Activated naive CD8-positive, alpha-beta T cell treated with anti-CD3 and anti-CD28 coated beads, Interleukin-2, amount 50 U/mL, for 24 hours (primary cell): ENCODE measurements at regions not wholly inside any gene's neighbourhood (a gene's known extent, or its start where the extent isn't known, plus 50 kb on each side); places are given as distances from the start of the nearest gene placed in this dataset.

Experiments used
- ATAC-seq: fragments of 150-1000 bp; cut with Tn5 transposase; one replicate; pipeline ENCODE4 v1.10.0; 2021
- DNase-seq: peaks from one replicate; pipeline ENCODE4 v3.0.0; 2021
- H3K27ac Mint-ChIP-seq: one replicate; pipeline ENCODE4 v1.8.0; 2021; ENCODE audit warnings: mild to moderate bottlenecking, mixed read lengths
- H3K27me3 Mint-ChIP-seq: one replicate; pipeline ENCODE4 v1.8.0; 2021; ENCODE audit warnings: mixed read lengths
- H3K36me3 Mint-ChIP-seq: one replicate; pipeline ENCODE4 v1.8.0; 2021; ENCODE audit warnings: low read depth, mixed read lengths
- H3K4me1 Mint-ChIP-seq: one replicate; pipeline ENCODE4 v1.8.0; 2021; ENCODE audit warnings: mixed read lengths
- H3K4me3 Mint-ChIP-seq: one replicate; pipeline ENCODE4 v1.8.0; 2021; ENCODE audit warnings: mild to moderate bottlenecking, moderate library complexity, mixed read lengths
- H3K9me3 Mint-ChIP-seq: one replicate; pipeline ENCODE4 v1.8.0; 2021; ENCODE audit warnings: mixed read lengths

- H3K9me3 Mint-ChIP-seq, result peaks cover 7% of the 10 kb centered on the region
- no peak overlapping the region for H3K4me3 Mint-ChIP-seq
- H3K36me3 Mint-ChIP-seq, result no peaks in the 10 kb centered on the region
- no peak for ATAC-seq
- peaks cover 3% of the 10 kb centered on the region for H3K27me3 Mint-ChIP-seq
- no peak overlapping the region for H3K27ac Mint-ChIP-seq
- H3K4me1 Mint-ChIP-seq, result no peaks in the 10 kb centered on the region
- no peak for DNase-seq
Observed at GRCh38 chr2:8400196-8400595, 281.7 kb upstream of the ID2 start.

DNA sequence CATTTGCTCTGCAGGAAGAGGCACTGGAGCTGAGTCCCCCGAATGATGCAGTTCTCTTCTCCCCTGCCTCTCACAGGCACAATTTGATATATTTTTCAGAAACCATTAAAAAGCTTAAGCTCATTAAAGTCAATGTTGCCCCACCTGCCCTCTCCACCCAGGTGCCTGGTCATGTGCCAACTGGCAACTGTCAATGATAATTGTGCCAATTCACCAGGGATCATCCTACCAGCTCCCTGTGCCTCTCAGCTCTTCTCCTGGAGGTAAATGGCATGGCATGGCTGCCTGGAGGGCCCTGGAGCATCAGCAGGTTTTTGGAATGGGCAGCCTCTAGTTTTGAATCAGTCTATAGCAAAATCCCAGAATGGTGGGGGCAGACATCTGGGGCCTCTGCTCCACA lies 279.6 kb upstream of the ID2 start:
- no peak for ATAC-seq
- H3K27me3 Mint-ChIP-seq, result peaks cover 7% of the 10 kb centered on the region
- H3K4me3 Mint-ChIP-seq, result no peak overlapping the region
- no peak for DNase-seq
- peaks cover 1% of the 10 kb centered on the region for H3K4me1 Mint-ChIP-seq
- no peaks in the 10 kb centered on the region for H3K36me3 Mint-ChIP-seq
- H3K9me3 Mint-ChIP-seq, result peaks cover 7% of the 10 kb centered on the region
- no peak overlapping the region for H3K27ac Mint-ChIP-seq

DNA sequence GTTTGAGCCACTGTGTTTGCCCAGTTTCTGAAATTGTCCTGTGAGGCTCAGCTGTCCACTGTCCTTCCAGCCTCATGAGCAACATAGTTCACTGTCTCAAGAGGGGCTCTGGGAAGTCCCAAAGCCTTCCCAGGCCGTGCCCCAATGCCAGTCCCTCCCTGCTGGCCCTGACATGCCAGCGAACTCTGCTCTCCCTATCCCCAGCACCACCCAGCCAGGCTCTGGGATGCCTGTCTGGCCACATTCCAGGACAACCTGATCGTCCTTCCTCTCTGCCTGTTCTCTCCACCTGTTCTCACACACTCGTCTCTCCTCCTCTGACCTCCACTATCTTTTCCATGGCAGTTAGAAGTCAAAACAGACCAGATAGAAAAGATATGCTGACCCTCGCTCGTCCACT lies 278.0 kb upstream of the ID2 start:
- peaks cover 2% of the 10 kb centered on the region for H3K9me3 Mint-ChIP-seq
- H3K4me1 Mint-ChIP-seq, result peaks cover 16% of the 10 kb centered on the region
- H3K4me3 Mint-ChIP-seq, result no peak overlapping the region
- no peaks in the 10 kb centered on the region for H3K36me3 Mint-ChIP-seq
- DNase-seq (no peak), ATAC-seq (no peak)
- peaks cover 7% of the 10 kb centered on the region for H3K27me3 Mint-ChIP-seq
- H3K27ac Mint-ChIP-seq, result no peak overlapping the region

- H3K9me3 Mint-ChIP-seq, result no peaks in the 10 kb centered on the region
- H3K36me3 Mint-ChIP-seq, result no peaks in the 10 kb centered on the region
- H3K27me3 Mint-ChIP-seq, result peaks cover 9% of the 10 kb centered on the region
- peaks cover 31% of the 10 kb centered on the region for H3K4me1 Mint-ChIP-seq
- ATAC-seq, result no peak
- H3K4me3 Mint-ChIP-seq, result no peak overlapping the region
- H3K27ac Mint-ChIP-seq, result no peak overlapping the region
- DNase-seq, result no peak
Observed at GRCh38 chr2:8405334-8405733, 276.5 kb upstream of the ID2 start.

DNA sequence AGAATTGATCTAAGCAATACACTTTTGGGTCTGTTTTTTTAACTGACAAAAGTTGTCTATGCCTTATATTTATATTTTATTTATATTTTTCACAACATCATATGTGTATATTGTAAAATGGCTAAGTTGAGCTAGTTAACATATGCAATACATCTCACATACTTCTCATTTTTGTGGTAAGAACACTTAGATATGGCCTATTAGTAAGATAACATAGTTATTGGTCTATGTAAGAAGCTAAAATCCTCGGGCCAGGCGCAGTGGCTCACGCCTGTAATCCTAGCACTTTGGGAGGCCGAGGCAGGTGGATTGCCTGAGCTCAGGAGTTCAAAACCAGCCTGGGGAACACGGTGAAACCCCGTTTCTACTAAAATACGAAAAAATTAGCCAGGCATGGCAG lies 275.6 kb upstream of the ID2 start:
- DNase-seq (no peak), ATAC-seq (no peak)
- Mint-ChIP-seq H3K36me3 (no peaks in the 10 kb centered on the region), H3K4me3 (no peak overlapping the region), H3K27ac (no peak overlapping the region), H3K27me3 (peaks cover 11% of the 10 kb centered on the region), H3K4me1 (peaks cover 33% of the 10 kb centered on the region), H3K9me3 (no peaks in the 10 kb centered on the region)

GRCh38 chr2:8407332-8407731 lies 274.5 kb upstream of the ID2 start:
- H3K27ac Mint-ChIP-seq, result peak overlapping the region; percentile 55
- DNase-seq (no peak), ATAC-seq (no peak)
- peaks cover 33% of the 10 kb centered on the region for H3K4me1 Mint-ChIP-seq
- H3K27me3 Mint-ChIP-seq, result peaks cover 15% of the 10 kb centered on the region
- no peaks in the 10 kb centered on the region for H3K9me3 Mint-ChIP-seq
- H3K4me3 Mint-ChIP-seq, result no peak overlapping the region
- H3K36me3 Mint-ChIP-seq, result peaks cover 3% of the 10 kb centered on the region

GRCh38 chr2:8408560-8409460 lies 273.0 kb upstream of the ID2 start:
- H3K4me1 Mint-ChIP-seq, result peaks cover 35% of the 10 kb centered on the region
- ATAC-seq, result peak; percentile 97
- H3K27ac Mint-ChIP-seq, result peak overlapping the region; percentile 84
- peaks cover 3% of the 10 kb centered on the region for H3K36me3 Mint-ChIP-seq
- peak; percentile 53 for DNase-seq
- peaks cover 15% of the 10 kb centered on the region for H3K27me3 Mint-ChIP-seq
- H3K4me3 Mint-ChIP-seq, result peak overlapping the region; percentile 25
- no peaks in the 10 kb centered on the region for H3K9me3 Mint-ChIP-seq

DNA sequence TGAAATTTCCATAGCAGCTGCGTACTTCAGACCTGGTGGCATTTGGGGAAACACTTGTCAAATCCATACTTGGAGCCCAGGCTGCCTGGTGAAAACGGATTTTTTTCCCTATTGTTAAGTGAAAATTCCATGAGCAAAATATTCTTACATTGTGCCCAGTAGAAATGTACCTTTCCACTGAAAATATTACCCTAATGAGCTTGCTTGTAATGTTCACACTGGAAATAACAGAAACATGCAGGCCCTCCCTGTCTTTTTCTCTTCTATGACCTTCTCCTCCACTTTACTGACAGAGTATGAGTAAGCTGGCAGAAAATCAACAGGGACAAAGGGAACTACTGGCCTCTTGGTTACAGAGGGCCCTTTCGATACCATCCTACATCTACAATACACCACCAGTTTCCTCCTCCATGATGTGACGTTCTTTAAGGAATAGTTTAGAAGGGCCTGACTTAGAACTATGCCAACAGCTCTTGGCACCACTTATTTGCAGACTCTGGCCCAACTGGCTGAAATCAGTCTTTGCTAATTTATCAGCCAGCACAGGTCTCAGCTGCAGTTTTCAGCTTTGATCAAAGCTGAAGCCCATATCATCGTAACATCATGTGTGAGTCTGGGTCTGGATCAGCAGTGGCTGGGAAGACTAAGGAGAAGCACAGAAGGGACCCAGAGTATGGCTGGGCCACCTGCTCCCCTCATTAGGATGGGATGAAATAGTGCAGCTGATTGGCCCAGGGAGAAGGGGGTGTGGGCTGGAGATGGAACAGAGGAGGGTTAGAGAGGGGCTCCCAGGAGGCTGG lies 272.2 kb upstream of the ID2 start:
- H3K4me3 Mint-ChIP-seq, result peak overlapping the region; percentile 25
- no peak for DNase-seq
- H3K27me3 Mint-ChIP-seq, result peaks cover 13% of the 10 kb centered on the region
- H3K36me3 Mint-ChIP-seq, result peaks cover 3% of the 10 kb centered on the region
- ATAC-seq, result no peak
- peak overlapping the region; percentile 84 for H3K27ac Mint-ChIP-seq
- H3K4me1 Mint-ChIP-seq, result peaks cover 35% of the 10 kb centered on the region
- H3K9me3 Mint-ChIP-seq, result no peaks in the 10 kb centered on the region

- Mint-ChIP-seq H3K4me1 (peaks cover 40% of the 10 kb centered on the region), H3K27ac (no peak overlapping the region), H3K27me3 (peaks cover 15% of the 10 kb centered on the region), H3K36me3 (peaks cover 3% of the 10 kb centered on the region), H3K4me3 (no peak overlapping the region), H3K9me3 (peaks cover 4% of the 10 kb centered on the region)
- DNase-seq (no peak), ATAC-seq (no peak)
Observed at GRCh38 chr2:8412082-8412481, 269.8 kb upstream of the ID2 start.

DNA sequence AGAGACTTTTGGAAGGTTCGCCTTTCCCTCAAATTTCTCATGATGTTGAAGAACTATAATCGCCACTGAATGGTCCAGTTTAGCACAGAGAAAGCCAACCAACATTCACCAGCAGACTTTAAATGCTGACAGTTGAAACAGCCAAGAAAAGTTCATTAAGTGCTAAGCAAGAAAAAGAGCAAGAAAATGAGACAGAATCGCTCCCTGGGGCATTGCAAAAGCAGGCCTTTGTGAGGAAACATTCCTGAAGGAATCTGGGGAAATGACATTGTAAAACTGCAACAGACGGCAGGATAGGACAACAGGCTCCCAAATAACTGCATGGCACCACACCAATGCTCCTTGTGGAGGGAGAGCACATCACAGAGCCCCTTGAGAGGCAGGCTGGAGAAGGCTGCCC lies 269.3 kb upstream of the ID2 start:
- Mint-ChIP-seq H3K4me1 (peaks cover 35% of the 10 kb centered on the region), H3K4me3 (no peak overlapping the region), H3K27me3 (peaks cover 15% of the 10 kb centered on the region), H3K27ac (no peak overlapping the region), H3K36me3 (peaks cover 3% of the 10 kb centered on the region), H3K9me3 (peaks cover 4% of the 10 kb centered on the region)
- ATAC-seq (no peak), DNase-seq (no peak)

DNA sequence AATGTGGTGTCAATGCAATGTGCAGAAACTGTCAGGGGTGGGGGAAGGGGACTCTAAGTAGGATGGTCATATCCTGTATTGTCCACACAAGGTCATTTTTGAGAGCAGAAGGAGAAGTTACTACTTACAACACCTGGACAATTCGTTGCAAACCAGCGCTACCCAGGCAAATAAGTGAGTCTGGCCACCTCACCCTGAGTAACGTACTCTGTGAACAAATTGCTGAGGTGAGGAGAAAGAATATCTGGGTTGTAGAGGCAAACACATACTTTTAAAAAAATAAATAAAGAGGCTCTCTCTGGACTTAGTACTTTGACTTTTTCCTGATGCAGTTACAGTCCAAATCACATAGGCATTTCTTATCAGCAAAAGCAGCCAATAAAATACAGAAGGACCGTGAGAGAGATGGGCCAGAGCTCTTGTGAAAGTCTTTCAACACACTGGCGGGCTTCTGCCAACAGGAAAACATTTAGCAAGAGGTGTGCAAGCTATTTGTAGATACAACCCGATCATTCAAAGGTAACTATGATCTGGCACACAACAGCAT lies 268.2 kb upstream of the ID2 start:
- Mint-ChIP-seq H3K9me3 (peaks cover 4% of the 10 kb centered on the region), H3K27ac (no peak overlapping the region), H3K4me1 (peaks cover 26% of the 10 kb centered on the region), H3K4me3 (no peak overlapping the region), H3K36me3 (peaks cover 3% of the 10 kb centered on the region), H3K27me3 (peaks cover 15% of the 10 kb centered on the region)
- ATAC-seq (no peak), DNase-seq (no peak)

DNA sequence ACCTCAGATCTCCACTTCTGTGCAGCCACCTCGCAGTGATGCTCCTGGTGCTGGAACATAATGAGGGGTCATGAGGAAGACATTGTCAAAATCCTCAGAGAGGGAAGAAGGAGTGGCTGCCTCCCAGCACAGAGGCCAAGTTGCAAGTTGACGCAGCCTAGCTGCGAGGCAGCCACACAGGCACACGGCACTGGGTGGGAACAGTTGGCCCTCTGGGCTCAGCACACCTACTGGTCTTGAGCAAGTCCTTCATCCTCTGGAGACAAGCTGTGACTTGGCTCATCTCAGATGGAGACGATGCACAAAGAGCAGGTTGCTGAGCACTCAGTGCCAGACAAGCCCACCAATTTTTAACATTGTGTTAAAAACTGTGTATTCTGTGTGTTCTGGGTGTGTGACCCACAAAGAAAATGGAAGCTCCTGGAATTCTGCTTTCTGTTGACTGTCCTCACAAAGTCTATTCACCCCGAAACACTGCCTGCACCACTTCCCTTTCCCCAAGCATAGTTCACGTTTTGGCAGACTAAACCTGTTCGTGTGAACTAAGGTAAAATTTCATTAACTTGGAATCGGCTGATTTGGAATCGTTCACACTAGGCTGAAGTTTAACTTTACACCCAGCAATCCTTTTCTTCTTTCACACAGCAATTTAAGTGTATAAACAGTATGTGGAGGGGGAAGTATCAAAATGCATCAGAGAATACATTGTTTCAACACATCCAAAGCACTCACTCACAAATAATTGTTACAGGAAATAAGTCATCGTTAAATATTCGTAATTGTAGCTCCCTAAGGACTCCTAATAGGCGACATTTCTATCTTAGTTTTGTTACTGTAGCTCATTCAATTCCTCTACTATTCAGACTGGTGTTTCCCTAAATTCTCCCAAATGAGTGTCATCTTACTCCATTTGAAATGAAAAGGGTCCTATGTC lies 266.6 kb upstream of the ID2 start:
- peaks cover 11% of the 10 kb centered on the region for H3K4me1 Mint-ChIP-seq

DNA sequence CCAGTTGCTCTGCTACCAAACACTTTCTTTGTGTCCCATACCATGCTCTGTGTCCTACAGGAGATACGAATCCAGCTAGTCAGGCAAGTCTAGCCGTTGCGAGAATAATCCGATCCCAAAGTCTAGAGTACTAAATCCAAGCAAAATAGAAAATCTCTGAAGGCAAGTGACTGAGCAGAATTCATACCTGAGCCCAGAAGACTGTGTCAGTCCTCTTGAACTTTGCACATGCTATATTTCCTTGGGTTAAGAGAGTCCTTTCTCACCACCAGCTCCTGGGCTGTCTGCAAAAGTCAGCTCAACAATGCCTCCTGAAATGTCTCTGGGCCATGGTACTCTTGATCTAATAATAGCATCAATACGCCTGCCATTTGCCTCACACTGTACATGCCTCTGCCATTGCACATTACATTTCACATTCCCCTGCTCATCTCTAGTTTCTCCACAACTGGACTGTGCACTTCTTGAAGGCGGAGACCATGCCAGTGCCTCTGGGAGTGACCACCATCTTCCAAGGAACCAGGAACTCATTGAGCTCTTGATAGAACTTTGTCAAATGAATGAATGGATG lies 265.8 kb upstream of the ID2 start:
- DNase-seq (no peak), ATAC-seq (no peak)
- H3K4me1 Mint-ChIP-seq, result peaks cover 8% of the 10 kb centered on the region
- H3K36me3 Mint-ChIP-seq, result peaks cover 3% of the 10 kb centered on the region
- peaks cover 4% of the 10 kb centered on the region for H3K9me3 Mint-ChIP-seq
- peaks cover 18% of the 10 kb centered on the region for H3K27me3 Mint-ChIP-seq
- no peak overlapping the region for H3K4me3 Mint-ChIP-seq
- no peak overlapping the region for H3K27ac Mint-ChIP-seq

More for the DNA sequence above, 266.6 kb upstream of the ID2 start:
- Mint-ChIP-seq H3K36me3 (peaks cover 3% of the 10 kb centered on the region), H3K27me3 (peaks cover 20% of the 10 kb centered on the region), H3K4me3 (no peak overlapping the region), H3K27ac (no peak overlapping the region), H3K9me3 (peaks cover 4% of the 10 kb centered on the region)
- ATAC-seq (no peak), DNase-seq (no peak)
